ENCODE measurements at regions not wholly inside any gene's neighbourhood (a gene's known extent, or its start where the extent isn't known, plus 50 kb on each side); places are given as distances from the start of the nearest gene placed in this dataset.

DNA sequence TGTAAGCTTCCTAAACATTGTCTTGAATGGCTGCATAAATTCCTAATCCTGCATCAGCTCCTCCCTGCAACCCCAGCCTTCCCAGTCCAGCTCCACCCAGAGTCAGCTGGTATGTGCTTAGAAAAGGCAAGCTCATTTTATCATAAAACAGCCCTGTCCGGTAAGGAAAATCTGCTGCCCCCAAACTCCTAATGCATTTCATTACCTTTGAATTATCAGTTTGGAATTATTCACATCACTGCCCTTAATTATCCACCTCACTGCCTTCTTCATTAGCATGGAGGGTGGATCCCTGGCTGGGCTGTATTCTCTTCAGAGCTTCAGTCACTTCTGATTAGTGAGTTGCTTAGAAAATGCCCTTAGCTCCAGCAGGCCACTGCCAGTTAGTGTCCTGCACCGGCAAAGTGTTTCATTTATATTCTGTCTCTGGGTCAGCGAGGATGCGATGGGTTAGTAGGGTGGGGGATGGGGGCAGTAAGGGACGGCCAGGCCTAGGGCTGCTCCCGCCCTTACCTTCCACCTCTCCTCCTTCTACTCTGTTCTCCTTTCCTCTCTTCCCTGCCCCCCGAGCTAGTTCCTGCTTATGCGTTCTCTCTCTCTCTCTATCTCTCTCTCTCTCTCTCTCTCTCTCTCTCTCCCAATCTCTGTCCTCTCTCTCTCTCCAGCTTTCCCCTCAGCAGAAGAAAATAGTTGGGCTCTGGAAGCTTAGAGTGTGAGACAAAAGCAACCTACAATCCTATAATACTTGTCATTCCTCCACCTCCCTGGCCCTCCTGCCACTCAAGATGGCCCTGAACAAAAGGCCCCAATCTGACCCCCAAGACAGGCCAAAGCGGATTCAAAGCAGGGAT is 174.8 kb upstream of the KLF3 start:
- peak; percentile 61 for DNase-seq

DNA sequence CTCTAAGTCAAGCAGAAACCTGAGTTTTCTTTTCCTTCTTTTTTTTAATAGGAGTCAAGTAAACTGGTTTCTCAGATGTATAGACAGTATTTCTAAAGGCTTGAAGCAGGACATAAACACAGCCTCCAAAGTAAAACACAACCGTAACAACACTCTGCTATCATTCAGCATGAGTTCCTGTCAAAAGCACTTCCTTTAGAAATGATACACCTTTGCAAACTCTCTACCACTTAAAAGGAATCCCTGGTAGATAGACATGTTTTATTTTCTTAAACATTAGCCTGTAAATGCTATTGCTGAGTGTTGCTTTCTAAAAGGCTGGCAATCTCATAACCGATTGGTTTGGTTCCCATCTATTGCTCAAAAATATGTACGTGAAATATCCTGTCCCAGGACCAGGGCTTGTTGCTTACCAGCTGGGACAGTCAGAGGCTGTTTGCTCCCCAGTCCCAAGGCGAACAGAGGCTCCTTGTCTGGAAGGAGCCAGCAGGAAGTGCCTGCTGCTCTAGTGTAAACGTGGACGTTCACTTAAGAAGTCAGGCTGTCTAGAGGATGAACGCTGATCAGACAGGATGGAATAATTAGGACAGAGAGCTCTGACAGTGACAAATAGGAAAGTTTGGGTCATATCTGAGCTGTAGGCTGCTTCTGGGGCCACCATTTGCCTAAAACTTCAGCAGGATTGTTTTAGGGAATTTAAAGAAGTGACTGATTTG is 173.9 kb upstream of the KLF3 start:
- peak; percentile 46 for DNase-seq

DNA sequence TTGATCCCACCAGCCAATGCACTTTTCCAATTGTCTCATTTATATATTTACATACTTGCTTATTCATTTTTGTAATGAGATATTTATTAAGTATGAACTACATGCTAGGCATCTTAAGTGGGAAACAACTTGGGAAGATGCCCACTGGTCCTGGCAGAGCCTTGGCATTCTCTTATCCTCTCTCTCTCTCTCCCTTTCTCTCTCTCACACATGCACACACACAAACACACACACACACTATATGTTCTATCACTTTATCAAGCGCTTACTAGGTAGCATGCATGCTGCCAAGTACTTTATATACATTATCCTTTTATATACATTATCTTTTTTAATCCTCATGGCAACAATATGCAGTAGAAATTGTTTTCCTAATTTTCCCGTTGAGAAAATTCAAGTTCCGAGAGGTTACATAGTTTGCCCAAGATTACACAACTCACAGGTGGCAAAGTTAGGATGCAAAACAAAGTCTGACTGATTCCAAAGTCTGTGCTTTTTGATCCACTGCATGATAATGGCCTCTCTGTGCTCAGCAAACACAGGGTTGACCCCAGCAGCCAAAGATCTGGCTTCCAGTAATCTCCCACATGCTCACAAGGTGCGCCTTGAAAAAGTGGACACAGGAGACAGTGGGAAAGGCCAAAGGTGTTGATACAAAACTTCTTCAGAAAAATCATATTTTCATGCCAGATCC is 173.1 kb upstream of the KLF3 start:
- no peak for DNase-seq

DNA sequence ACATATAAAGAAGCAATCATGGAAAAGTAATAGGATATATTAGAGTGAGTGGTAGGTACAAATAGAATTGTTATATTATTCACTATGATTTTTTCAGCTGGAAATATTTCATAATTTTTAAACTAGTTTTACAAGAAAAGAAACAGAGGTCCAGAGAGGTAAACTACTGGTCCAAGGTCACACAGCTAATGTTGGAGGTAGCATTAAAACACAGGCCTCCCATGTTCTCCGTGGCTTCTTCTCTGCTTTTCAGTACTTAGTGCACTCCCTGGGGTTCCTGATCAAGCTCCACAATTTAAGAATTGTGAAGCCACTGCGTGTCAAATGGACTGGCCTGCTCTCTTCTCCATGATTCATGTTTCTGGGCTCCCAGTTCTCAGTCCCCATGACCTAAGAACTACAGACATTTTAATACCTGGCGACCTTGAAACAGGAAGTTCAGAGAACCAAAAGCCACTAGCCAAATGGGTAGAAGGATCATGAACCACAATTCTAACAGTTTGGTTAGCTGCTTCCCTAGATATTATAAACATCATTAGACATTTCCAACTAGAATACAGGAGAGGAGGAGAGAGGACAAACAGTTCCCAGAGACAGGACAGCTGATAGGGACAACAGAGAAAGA is 172.0 kb upstream of the KLF3 start:
- no peak for DNase-seq

DNA sequence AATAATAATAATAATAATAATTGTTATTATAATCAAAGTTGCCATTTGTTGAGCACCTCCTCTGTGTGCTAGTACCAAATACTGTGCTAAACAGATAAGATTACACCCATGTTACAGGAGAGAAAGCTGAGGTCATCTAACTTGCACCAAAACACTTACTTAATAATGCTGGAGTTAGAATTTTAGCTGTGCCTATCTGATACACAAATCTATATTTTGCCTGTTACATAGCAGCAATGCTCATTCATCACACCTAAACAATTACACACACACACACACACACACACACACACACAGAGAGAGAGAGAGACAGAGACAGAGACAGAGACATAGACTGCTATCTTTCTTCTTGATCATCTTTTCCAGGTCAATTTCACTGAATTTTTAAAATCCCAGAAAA is 170.9 kb upstream of the KLF3 start:
- no peak for DNase-seq

DNA sequence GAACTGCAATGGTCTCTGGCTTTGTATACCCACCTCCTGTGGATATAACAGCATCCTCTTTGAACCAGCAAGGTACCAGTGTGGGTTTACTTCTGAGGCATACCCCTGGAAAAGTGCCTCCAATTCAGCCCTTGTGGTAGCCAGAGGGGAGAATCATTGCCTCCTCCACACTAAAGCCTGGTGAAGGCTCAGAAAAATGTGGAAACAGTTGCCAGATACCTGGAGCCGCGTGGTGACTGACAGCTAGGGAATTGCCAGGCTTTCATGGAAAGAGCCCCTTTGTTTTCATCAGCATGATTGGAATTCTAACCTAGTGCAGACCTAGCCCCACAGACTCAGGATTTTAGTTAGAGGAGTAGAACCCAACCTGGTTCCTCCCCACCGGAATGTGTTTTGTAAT is 168.6 kb upstream of the KLF3 start:
- DNase-seq: no peak

DNA sequence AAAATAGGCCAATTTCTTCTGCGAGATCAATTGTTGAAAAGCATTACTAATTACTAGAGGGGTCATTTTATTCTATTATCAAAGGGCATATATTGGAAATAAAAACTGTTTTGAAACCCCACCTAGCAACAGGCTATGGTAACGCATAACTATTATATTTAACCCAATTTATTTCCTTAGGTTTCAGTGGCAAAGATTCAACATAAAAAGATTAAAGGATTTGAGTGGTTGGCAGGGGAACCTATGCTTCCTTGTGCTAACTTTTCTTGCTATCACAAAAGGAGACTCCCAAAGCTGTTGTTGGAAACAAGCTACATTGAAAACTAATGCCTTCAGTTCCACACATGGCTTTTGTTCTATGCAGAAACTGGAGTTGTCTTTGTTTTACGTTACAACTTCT is 166.9 kb upstream of the KLF3 start:
- no peak for DNase-seq

DNA sequence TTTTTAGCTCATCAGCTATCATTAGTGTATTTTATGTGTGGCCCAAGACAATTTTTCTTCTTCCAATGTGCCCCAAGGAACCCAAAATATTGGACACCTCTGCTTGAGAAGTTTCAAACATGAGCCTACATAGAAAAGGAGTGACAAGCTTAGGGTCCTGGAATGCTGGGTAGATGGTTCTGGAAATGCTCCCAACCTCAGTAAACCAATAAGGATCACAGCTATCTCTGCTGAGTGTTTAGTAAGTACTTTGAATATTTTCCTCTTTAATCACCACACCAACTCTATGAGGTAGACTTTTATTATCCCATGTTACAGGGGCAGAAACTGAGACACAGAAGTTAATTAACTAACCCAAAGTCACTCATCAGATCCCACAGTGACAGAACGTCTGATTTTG is 164.9 kb upstream of the KLF3 start:
- DNase-seq: peak; percentile 46

DNA sequence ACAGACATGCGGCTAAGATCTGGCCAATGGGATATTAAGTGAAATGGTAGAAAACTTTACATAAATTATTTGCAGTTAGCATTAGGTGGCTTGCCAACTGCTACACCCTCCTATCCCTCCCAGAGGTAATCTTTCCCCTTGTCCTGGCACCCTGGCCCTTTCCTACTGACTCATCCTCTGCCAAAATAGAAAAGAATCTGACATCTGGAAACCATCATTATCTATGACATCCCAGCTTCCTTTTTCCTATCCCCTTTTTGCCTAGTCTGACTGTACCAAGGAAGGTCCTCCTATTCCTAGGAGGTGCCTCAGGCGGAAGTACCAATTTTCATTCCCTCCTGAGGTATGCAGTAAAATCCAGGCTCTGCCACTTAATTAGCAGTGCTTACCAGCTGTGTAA is 163.6 kb upstream of the KLF3 start:
- DNase-seq: peak; percentile 14

DNA sequence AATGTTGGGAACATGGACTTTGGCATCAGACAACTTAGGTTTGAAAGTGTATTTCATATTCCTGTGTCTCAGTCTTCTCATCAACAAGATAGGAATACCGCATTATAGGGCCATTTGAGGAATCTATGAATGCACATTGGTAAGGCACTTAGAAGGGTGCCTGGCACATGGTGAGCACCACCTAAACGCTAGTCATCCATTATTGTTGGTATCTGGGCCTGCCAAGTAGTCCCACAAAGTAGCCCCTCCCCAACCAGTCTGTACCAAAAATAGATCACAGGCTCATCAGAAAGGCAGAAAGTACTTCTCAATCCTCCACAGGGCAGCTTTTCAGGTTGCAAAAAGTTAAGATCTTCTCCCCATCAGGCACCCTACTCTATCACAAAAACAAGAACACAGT is 162.3 kb upstream of the KLF3 start:
- no peak for DNase-seq

DNA sequence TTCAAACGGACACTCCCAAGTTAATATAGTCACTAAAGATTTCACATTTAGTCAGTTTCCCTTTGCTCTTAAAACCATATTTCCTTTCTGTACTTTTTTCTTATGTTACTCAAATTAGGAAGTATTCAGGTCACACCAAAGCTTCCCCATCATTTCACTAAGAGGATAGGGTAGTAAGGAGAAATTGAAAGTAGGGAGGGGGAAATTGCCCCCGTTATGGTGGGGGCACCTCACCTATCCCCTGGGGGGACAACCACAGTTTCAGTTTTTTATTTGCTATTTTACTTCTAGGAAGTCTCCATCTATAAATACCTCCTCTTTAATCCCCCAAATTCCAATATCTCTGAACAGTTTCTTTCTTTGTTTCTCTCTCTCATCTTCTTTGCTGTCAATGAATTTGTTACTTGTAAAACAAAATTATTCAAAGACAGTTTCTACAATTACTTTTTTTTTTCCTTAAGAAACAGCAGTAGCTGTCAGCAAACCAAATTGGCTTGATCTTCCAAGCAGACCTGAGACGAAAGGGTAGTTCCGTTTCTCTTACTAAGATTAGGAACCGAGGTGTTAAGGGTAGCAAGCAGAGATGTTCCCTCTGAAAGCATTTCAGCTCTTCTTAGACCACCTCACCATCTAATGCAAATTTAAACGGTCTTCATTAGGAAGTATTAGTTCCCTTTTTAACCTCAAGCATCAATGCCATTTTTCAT is 160.2 kb upstream of the KLF3 start:
- no peak for DNase-seq

DNA sequence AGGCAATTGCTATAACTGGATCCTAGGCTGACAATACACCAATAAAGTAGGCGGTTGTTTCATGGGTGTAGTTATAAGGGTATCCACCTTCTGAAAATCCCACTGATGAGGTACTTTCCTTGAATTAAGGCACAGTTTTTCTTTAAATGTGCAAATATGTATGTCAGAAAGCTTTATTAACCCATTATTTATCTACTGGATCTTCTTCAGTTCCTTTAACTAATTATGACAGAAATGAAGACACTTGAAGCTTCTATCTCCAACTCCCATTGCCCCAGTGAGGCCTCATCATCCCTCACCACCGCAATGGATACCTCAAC is 159.6 kb upstream of the KLF3 start:
- no peak for DNase-seq

DNA sequence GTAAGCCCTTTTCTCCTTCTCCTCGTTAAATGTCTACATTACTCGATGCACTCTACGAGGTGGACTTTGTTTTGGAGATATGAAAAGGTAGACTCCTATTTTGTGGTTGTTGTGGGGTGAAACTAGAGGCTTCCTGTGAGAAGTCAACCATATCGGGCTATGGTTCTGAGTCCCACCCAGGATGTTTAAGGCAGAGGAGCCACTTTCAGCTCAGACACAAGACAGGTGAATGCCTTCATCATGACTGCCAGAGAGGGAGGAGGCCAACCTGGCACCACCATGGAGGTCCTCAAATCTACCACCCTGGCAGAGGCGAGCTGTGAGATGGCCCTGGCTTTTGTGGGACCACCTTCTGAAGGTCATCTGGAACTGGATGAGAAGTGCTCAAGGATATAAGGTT is 154.4 kb upstream of the KLF3 start:
- no peak for DNase-seq

DNA sequence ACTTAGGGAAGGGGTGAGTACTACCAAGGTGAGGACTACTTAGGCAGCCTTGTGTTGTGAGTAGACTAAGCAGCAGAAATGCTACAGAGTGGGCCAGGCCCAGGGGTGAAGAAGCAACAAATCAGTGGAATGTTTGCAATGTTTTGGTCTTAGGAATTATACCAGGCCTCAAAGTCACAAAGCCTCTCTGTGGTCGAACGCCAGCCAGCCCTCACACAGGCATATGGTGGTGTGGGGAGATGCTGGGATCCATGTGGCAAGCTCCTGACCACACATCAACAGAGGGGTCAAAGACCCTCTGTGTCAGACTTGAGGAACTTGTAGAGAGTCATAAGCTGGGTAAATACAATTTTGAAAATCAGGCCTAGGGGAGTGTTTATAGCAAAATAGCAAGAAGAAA is 153.8 kb upstream of the KLF3 start:
- peak; percentile 1 for DNase-seq

DNA sequence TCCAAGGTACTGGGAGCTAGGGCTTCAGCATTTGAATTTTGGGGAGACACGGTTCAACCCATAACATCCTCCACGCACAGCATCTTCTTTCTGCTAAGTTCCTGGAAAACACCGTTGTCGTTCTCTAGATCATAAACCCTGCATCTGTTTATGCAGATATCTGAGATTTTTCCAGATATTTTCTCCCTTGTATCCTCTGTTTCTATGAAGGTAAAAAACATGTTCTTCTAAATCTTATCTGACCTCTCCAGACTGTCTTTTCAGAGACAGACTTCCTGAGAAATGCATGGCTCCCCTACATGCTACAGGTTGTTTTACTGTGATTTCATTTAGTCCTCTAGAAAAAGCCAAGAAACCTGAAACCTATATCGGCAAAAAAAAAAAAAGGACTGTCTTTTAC is 152.3 kb upstream of the KLF3 start:
- DNase-seq: no peak

DNA sequence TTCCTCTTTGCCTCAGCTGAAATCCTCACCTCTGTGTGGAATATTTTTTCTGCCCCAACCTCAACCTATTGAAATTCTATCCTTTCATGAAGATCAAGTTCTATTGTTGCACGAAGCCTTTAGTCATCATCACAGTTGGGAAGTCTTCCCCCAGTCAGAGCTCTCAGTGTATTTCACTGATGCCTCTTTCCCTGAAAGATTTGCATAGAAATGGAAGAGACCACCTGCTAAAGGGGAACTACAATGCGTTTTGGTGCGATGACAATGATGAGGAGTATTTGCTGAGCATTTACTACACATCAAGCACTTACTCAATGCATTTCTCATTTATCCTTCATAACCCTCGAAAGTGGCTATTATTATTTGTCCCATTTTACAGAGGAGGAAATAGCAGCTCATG is 151.2 kb upstream of the KLF3 start:
- no peak for DNase-seq

DNA sequence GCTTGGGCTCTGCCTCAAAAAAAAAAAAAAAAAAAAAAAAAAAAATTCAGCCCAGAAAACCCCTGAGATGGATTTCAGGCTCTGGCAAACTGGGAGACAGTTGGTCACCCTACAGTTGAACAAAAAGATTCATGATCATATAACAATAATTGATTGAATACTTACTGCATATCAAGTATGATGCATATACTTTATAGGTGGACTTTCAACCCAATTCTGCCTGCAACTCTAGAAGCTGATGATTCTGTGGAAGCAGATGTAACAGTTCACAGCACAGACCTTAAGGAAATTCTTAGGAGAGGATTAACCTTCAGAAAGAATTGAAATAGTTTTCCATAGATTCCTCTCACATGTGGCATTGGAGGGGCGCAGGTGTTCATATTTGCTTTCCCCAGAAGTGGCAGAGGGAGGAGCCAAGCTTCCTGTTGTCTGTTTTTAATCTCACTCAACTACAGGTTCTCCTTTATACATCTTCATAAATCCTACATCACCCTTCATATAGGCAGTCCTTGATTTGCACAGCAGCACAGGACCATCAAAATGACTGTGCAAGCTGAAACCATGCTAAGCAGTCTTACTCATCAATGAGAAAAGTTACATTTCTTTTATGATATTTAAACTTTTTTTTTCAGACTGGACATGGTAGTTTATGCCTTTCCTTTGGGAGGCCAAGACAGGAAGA is 149.4 kb upstream of the KLF3 start:
- no peak for DNase-seq

DNA sequence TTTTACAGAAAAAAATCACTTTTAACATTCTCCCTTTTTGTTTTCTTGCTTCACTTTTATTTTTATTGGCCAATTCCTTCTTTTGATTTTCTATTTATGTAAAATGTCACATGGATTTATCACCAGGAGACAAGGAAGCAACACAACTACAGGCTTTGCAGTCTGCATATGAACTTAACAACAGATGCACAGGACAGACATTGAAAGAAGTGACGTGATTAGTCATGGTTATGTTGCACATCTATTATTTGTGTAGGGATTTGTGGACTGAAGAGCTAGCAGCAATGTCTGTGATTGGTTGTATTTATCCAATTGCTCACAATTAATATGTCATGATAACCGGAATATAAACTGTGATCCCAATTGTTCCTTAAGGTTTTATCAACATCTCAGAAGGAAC is 147.8 kb upstream of the KLF3 start:
- DNase-seq: no peak

DNA sequence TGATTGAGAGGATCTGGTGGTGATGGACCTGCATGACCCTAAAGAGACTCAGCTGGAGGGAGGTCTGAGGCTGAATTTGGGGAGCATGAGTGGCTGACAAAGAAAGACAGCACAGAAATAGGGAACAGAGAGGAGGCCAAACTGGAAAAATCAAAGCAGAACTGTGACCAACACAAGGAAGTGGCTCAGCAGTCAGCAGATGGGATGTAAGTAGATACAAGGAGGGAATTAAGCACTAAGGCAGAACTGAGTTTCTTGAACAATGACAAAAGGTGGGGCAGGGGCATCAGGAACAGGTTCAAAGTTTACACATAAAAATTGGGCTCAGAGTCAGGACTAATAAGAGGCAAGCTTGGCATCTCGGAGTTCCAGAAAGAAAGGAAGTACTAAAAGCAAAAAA is 144.3 kb upstream of the KLF3 start:
- DNase-seq: no peak

DNA sequence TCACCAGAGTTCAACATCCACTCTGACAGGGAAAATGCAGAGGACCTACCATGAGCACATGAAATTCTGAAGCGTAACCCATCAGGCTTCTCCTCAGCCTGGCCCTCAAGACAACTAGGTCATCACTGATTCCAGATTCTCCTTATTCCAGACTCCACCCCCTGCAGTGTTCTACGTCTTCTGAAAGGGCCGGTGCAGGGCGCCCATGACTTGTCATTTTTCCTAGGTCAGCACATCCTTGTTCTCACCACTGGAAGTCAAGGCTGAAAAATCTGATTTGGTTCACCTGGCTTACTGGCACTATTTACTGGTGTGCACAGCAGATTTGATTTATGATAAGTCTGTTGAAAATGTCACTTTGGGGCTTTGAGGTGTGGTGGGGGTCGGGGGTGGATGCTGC is 140.9 kb upstream of the KLF3 start:
- DNase-seq: no peak

DNA sequence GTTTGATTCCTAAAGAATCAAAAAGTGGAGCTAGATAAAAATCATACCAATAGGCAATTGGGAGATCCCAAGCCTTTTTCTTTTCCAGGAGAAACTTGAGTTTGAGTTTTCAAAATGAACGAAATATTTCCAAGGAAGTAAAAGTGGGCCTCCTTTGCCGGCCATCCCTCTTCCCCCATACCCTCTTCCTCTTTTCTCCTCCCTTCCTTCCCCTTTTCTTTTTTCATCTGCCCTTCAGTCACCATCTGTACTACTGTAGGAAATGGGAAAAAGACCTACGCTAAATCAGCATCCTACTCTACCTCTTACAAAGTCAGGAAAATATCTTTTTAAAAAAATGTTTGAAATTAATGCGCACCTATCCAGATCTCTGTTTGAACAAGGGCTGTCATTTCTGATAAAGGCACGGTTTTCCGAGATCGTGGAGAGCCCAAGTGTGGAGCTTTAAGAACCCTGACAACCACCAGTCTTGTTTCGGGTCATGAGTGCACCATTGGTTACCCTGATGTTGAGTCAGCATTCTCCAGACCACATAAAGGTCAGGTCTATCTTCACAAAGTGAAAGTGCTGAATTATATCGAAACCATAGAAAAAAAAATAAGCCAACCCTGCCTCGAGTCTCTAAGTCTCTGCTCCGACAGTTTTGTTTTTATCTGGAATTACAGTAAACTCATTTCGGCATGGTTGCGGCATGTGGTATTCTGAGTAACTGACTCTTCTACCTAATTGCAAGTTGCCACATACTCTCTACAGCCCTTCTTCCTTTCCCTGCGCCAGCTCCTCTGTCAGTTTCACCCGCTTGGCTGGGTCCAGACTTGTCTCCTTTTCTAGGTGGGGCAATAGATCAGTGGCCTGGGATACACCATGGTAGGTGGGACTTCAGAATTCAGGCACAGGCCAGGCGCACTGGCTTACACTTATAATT is 140.2 kb upstream of the KLF3 start:
- no peak for DNase-seq
